SH-SY5Y (cell line): ENCODE measurements at regions not wholly inside any gene's neighbourhood (a gene's known extent, or its start where the extent isn't known, plus 50 kb on each side); places are given as distances from the start of the nearest gene placed in this dataset.

Experiments
- GATA2 ChIP-seq: IDR thresholded peaks from 2 replicates; pipeline ENCODE4 v1.6.1; 2011; ENCODE audit warnings: mild to moderate bottlenecking, low read depth, low read length
- GATA3 ChIP-seq: IDR thresholded peaks from 2 replicates; pipeline ENCODE4 v1.6.1; 2011; ENCODE audit warnings: low read depth, mild to moderate bottlenecking, low read length, moderate library complexity

DNA sequence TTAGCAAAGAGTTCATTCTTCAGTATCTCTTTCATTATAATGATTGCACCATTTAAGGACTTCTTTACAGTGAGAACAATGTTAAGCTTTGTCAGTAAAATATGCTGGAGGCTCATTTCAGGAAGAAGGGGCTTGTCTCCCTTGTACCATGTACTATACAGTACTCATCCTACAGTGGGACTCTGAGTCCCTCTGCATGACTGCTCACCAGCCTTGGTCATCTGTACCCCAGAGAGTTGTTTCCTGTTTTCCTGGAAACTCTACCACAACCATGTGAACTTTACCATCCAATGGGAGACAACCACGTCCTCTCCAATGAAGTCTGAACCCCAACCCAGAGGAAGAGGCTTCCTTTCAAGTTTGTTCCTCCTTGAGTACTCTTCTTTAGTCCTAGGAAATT is 1171.1 kb upstream of the CRIM1 start:
- TF ChIP-seq GATA2 = no peak
- TF ChIP-seq GATA3 = no peak
